ENCODE measurements at regions not wholly inside any gene's neighbourhood (a gene's known extent, or its start where the extent isn't known, plus 50 kb on each side); places are given as distances from the start of the nearest gene placed in this dataset.

DNA sequence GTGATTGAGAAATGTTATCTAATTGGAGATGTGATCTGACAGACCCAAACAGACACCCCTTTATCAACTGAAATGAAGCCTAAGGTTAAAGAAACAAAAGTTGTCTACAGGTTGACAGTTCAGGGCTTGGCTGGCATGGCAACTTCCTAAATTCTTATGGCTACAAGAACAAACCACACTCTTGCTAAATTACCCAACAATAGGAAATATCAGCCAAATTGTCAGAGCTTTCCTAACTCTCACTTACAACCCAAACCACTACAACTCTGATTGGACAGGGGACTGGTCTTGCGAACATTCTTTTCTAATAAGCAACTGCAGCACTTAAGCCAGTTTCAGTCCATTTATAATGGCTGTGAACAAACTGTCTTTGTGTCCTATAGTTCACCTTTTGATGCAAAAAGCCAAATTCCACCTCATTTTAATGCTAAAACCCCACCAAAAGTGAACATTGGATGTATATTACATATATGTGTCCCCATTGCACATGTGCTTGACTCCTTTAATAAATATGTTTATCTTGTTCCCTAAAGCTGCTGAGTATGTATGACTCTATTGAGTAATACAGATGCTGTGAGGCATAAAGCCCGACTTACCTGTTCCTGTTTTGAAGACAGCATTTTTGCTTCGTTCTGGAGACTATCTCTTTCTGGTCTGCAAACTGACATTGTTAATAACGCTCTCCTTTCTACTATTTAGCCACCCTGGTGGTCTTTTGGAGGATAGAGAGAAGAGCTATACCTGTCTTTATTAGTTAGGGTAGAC lies 101.3 kb upstream of the HMCN1 start:
- in situ Hi-C loops (cut with MboI; ENCODE audit: low sequenced_read_pairs in 4 of 4) (no loop called here), intact Hi-C loops (cut with DNase I; ENCODE audit: low total_unique reads) (no loop called here)
- H3K4me1 ChIP-seq: no peaks in the 10 kb centered on the region
- ATAC-seq (no peak), DNase-seq (no peak)
- no peaks in the 10 kb centered on the region for H3K36me3 ChIP-seq
- H3K27me3 ChIP-seq: no peaks in the 10 kb centered on the region
- no peak overlapping the region for H3K27ac ChIP-seq
- no peak overlapping the region for H3K4me3 ChIP-seq
- TF ChIP-seq, protein P1, sequence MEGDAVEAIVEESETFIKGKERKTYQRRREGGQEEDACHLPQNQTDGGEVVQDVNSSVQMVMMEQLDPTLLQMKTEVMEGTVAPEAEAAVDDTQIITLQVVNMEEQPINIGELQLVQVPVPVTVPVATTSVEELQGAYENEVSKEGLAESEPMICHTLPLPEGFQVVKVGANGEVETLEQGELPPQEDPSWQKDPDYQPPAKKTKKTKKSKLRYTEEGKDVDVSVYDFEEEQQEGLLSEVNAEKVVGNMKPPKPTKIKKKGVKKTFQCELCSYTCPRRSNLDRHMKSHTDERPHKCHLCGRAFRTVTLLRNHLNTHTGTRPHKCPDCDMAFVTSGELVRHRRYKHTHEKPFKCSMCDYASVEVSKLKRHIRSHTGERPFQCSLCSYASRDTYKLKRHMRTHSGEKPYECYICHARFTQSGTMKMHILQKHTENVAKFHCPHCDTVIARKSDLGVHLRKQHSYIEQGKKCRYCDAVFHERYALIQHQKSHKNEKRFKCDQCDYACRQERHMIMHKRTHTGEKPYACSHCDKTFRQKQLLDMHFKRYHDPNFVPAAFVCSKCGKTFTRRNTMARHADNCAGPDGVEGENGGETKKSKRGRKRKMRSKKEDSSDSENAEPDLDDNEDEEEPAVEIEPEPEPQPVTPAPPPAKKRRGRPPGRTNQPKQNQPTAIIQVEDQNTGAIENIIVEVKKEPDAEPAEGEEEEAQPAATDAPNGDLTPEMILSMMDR (IDR thresholded peaks at IDR 0.05 in 4 of 5, conservative IDR thresholded peaks at IDR 0.05 in 1 of 5): no peak
- no peak for TF ChIP-seq POLR2A (IDR thresholded peaks at IDR 0.05)
- no peaks in the 10 kb centered on the region for H3K9me3 ChIP-seq

GRCh38 chr1:185631843-185632242 lies 102.3 kb upstream of the HMCN1 start:
- no peak overlapping the region for H3K4me3 ChIP-seq
- no peak for DNase-seq
- no peaks in the 10 kb centered on the region for H3K27me3 ChIP-seq
- no peaks in the 10 kb centered on the region for H3K9me3 ChIP-seq
- no peaks in the 10 kb centered on the region for H3K36me3 ChIP-seq
- TF ChIP-seq, protein P1 (IDR thresholded peaks at IDR 0.05 in 4 of 5, conservative IDR thresholded peaks at IDR 0.05 in 1 of 5): no peak
- no peak for TF ChIP-seq POLR2A (IDR thresholded peaks at IDR 0.05)
- no peak overlapping the region for H3K27ac ChIP-seq
- no peak for ATAC-seq
- intact Hi-C loops (cut with DNase I; ENCODE audit: low total_unique reads): no loop called here
- in situ Hi-C loops (cut with MboI; ENCODE audit: low sequenced_read_pairs in 4 of 4): no loop called here
- no peaks in the 10 kb centered on the region for H3K4me1 ChIP-seq

- TF ChIP-seq, protein P1 (IDR thresholded peaks at IDR 0.05 in 4 of 5, conservative IDR thresholded peaks at IDR 0.05 in 1 of 5): no peak
- no peak for TF ChIP-seq POLR2A (IDR thresholded peaks at IDR 0.05)
- Histone ChIP-seq H3K27ac (no peak overlapping the region), H3K4me1 (no peaks in the 10 kb centered on the region), H3K27me3 (no peaks in the 10 kb centered on the region), H3K4me3 (no peak overlapping the region), H3K36me3 (no peaks in the 10 kb centered on the region), H3K9me3 (no peaks in the 10 kb centered on the region)
- intact Hi-C loops (cut with DNase I; ENCODE audit: low total_unique reads): no loop called here
- DNase-seq (no peak), ATAC-seq (no peak)
- in situ Hi-C loops (cut with MboI; ENCODE audit: low sequenced_read_pairs in 4 of 4): no loop called here
These were observed 106.3 kb upstream of the HMCN1 start for GRCh38 chr1:185627761-185628501.

DNA sequence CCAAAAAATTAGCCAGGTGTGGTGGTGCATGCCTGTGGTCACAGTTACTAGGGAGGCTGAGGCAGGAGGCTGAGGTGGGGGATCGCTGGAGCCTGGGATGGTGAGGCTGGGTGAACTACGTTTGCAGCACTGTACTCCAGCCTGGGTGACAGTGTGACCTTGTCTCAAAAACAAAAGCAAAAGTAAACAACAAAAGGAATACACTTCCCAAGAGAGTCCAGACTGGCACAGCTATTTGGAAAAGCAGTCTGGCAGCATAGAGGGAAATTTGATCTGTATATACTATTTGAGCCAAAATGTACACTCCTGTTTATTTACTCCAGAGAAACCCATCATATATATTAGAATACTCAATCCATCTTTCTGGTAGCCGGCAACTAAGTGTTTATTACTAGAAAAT lies 107.0 kb upstream of the HMCN1 start:
- Histone ChIP-seq H3K27me3 (no peaks in the 10 kb centered on the region), H3K4me3 (no peak overlapping the region), H3K4me1 (no peaks in the 10 kb centered on the region), H3K9me3 (no peaks in the 10 kb centered on the region), H3K36me3 (no peaks in the 10 kb centered on the region), H3K27ac (no peak overlapping the region)
- intact Hi-C loops (cut with DNase I; ENCODE audit: low total_unique reads) (no loop called here), in situ Hi-C loops (cut with MboI; ENCODE audit: low sequenced_read_pairs in 4 of 4) (no loop called here)
- TF ChIP-seq, protein P1 (IDR thresholded peaks at IDR 0.05 in 4 of 5, conservative IDR thresholded peaks at IDR 0.05 in 1 of 5): no peak
- no peak for TF ChIP-seq POLR2A (IDR thresholded peaks at IDR 0.05)
- DNase-seq: no peak
- no peak for ATAC-seq
